ENCODE measurements at regions not wholly inside any gene's neighbourhood (a gene's known extent, or its start where the extent isn't known, plus 50 kb on each side); places are given as distances from the start of the nearest gene placed in this dataset.

GRCh38 chr5:99706160-99706559, 777.4 kb upstream of the CHD1 start:
- no peak for DNase-seq

- DNase-seq, result no peak
Observed at GRCh38 chr5:99702565-99702964, 773.8 kb upstream of the CHD1 start.

GRCh38 chr5:99694884-99695283, 766.1 kb upstream of the CHD1 start:
- no peak for DNase-seq

- no peak for DNase-seq
Observed at GRCh38 chr5:99686538-99686937, 757.7 kb upstream of the CHD1 start.

- DNase-seq, result no peak
Observed at GRCh38 chr5:99675974-99676373, 747.2 kb upstream of the CHD1 start.

- no peak for DNase-seq
Observed at GRCh38 chr5:99674101-99674500, 745.3 kb upstream of the CHD1 start.

- DNase-seq, result no peak
Observed at GRCh38 chr5:99664972-99665371, 736.2 kb upstream of the CHD1 start.

GRCh38 chr5:99651298-99651697, 722.5 kb upstream of the CHD1 start:
- no peak for DNase-seq

GRCh38 chr5:99646011-99646647, 717.3 kb upstream of the CHD1 start:
- DNase-seq, result no peak

GRCh38 chr5:99644822-99645221, 716.0 kb upstream of the CHD1 start:
- peak; percentile 68 for DNase-seq

GRCh38 chr5:99640646-99641045, 711.8 kb upstream of the CHD1 start:
- no peak for DNase-seq

- DNase-seq, result peak; percentile 76
Observed at GRCh38 chr5:99639905-99640304, 711.1 kb upstream of the CHD1 start.

GRCh38 chr5:99636663-99637062, 707.9 kb upstream of the CHD1 start:
- DNase-seq, result no peak

- DNase-seq, result no peak
Observed at GRCh38 chr5:99621772-99622681, 693.2 kb upstream of the CHD1 start.

- no peak for DNase-seq
Observed at GRCh38 chr5:99617335-99617734, 688.5 kb upstream of the CHD1 start.

GRCh38 chr5:99614888-99615287, 686.1 kb upstream of the CHD1 start:
- DNase-seq, result peak; percentile 9

GRCh38 chr5:99607124-99607523, 678.3 kb upstream of the CHD1 start:
- no peak for DNase-seq

- no peak for DNase-seq
Observed at GRCh38 chr5:99605904-99606303, 677.1 kb upstream of the CHD1 start.

GRCh38 chr5:99600952-99601351, 672.1 kb upstream of the CHD1 start:
- DNase-seq, result peak; percentile 60

GRCh38 chr5:99590806-99591205, 662.0 kb upstream of the CHD1 start:
- DNase-seq, result no peak

- no peak for DNase-seq
Observed at GRCh38 chr5:99589424-99589823, 660.6 kb upstream of the CHD1 start.

- no peak for DNase-seq
Observed at GRCh38 chr5:99587983-99588382, 659.2 kb upstream of the CHD1 start.

GRCh38 chr5:99586878-99587277, 658.1 kb upstream of the CHD1 start:
- no peak for DNase-seq

- DNase-seq, result peak; percentile 17
Observed at GRCh38 chr5:99581204-99581603, 652.4 kb upstream of the CHD1 start.

Data from OCI-M1 (cell line).